Pancreas (tissue), 10 donors: ENCODE measurements at regions not wholly inside any gene's neighbourhood (a gene's known extent, or its start where the extent isn't known, plus 50 kb on each side); places are given as distances from the start of the nearest gene placed in this dataset.
"Not testable (repeated sequence)": the region's sequence is repeated elsewhere in the genome, so short reads cannot be mapped to it uniquely, and the experiment has no call there.

Experiments used
- ATAC-seq, 4 donors: fragments of 200-7000 bp; cut with Tn5 transposase; one replicate each; pipeline versions ENCODE4 v1.8.0 to v1.9.1; 2020; ENCODE audit warnings: mild to moderate bottlenecking in 4 of 4, moderate library complexity in 4 of 4
- DNase-seq, 6 donors: peaks; one replicate each; pipeline ENCODE4 v3.0.0-alpha.2; 2020
- FAIRE-seq: peaks from 2 replicates; lab custom pipeline; 2012; peaks lifted over from hg19 to GRCh38; lab: Jason Lieb, UNC
- H3K27ac ChIP-seq, 4 donors: fragments of 200-600 bp; sonication (generic); 1 replicate in 3 of 4; 2 replicates in 1 of 4; pipeline versions ENCODE4 v1.5.0 to v1.8.0; 2020
- H3K27me3 ChIP-seq, 4 donors: fragments of 200-600 bp; one replicate each; pipeline ENCODE4 v1.8.0; 2021
- H3K36me3 ChIP-seq, 3 donors: fragments of 200-600 bp; sonication (generic) in 1 of 3; one replicate each; pipeline versions ENCODE4 v1.5.0 to v1.8.0; 2020 to 2021
- H3K4me1 ChIP-seq, 3 donors: fragments of 200-600 bp; one replicate each; pipeline ENCODE4 v1.8.0; 2021
- H3K4me3 ChIP-seq, 4 donors: fragments of 200-600 bp; sonication (generic) in 2 of 4; one replicate each; pipeline versions ENCODE4 v1.5.0 to v1.8.0; 2020 to 2021
- H3K9me3 ChIP-seq, 4 donors: fragments of 200-600 bp; one replicate each; pipeline ENCODE4 v1.8.0; 2021
- CTCF ChIP-seq, 4 donors: fragments of 200-600 bp; sonication (generic) in 3 of 4; IDR thresholded peaks; one replicate each; pipeline versions ENCODE4 v1.5.0 to v1.8.0; 2021; ENCODE audit warnings: antibody characterized with exemption in 4 of 4
- WGBS, 2 donors: extraction: QIAGEN DNeasy Blood & Tissue Kit; methylation state at CpG; one replicate each; pipeline ENCODE4 v1.1.7; 2013; 5-methylcytosine and 5-hydroxymethylcytosine counted together
- intact Hi-C, 3 donors: fragments of 100-400 bp; cut with DNase I; formaldehyde crosslinking; loops; one replicate each; pipeline versions ENCODE4 v1.11.1 to v1.14.2; 2022
- donor health status: healthy with polysubstance abuse.
- donor health status: DM: no; HTN: no; CAD: no; lungs with moderate emphysema.
- donor health status: DM: no; HTN: no; CAD: no.
- donor health status: control.
- donor health status: control.
- donor health status: Bipolar disorder and iron deficiency.
- donor health status: DM: yes; HTN: yes; CAD: no.
- donor health status: DM: no; HTN: no; CAD: no.
- donor health status: DM: no; HTN: no; CAD: no.
- donor health status: DM: yes; HTN: yes; CAD: no.

- H3K4me1 ChIP-seq, result no peaks in the 10 kb centered on the region
- FAIRE-seq (no peak), DNase-seq (no peak), ATAC-seq (no peak)
- H3K9me3 ChIP-seq, result no peaks in the 10 kb centered on the region
- intact Hi-C loops, result no loop called here
- H3K36me3 ChIP-seq, result no peaks in the 10 kb centered on the region
- no peaks in the 10 kb centered on the region for H3K27me3 ChIP-seq
- H3K27ac ChIP-seq, result no peak overlapping the region
- H3K4me3 ChIP-seq, result no peak overlapping the region
- TF ChIP-seq CTCF (IDR thresholded peaks at IDR 0.05), result no peak
Observed at GRCh38 chr6:55052846-55053245, 121.5 kb upstream of the HCRTR2 start.

- H3K36me3 ChIP-seq, result no peaks in the 10 kb centered on the region
- no peaks in the 10 kb centered on the region for H3K4me1 ChIP-seq
- intact Hi-C loops, result no loop called here
- no peak for TF ChIP-seq CTCF (IDR thresholded peaks at IDR 0.05)
- H3K27ac ChIP-seq, result no peak overlapping the region
- no peak overlapping the region for H3K4me3 ChIP-seq
- no peaks in the 10 kb centered on the region for H3K9me3 ChIP-seq
- ATAC-seq (no peak), FAIRE-seq (no peak), DNase-seq (no peak)
- H3K27me3 ChIP-seq, result no peaks in the 10 kb centered on the region
Observed at GRCh38 chr6:55058682-55059081, 115.6 kb upstream of the HCRTR2 start.

GRCh38 chr6:55064711-55065420, 109.4 kb upstream of the HCRTR2 start:
- DNase-seq, result no peak
- 84 to 94% methylated on average over 3 of the region's 3 CpGs for WGBS, 2 donors
- no peak overlapping the region for H3K4me3 ChIP-seq
- TF ChIP-seq CTCF (IDR thresholded peaks at IDR 0.05), result no peak
- no peaks in the 10 kb centered on the region for H3K36me3 ChIP-seq
- no peak overlapping the region for H3K27ac ChIP-seq
- no peaks in the 10 kb centered on the region for H3K9me3 ChIP-seq
- no peak for ATAC-seq
- intact Hi-C loops, result loop anchor here in 2 of 3 donors (10.0 kb wide), 2 partner anchors 350 to 370 kb away; no protein-coding TSS in a partner anchor
- H3K4me1 ChIP-seq, result peaks cover 0 to 7% (median 0%) of the 10 kb centered on the region in 3 donors
- no peaks in the 10 kb centered on the region for H3K27me3 ChIP-seq
- FAIRE-seq, result no peak

GRCh38 chr6:55069132-55069781, 105.1 kb upstream of the HCRTR2 start:
- DNase-seq (peak in 3 of 6 donors; percentile 8 to 36 (median 18)), ATAC-seq (peak; percentile 38 to 76 (median 72)), FAIRE-seq (peak; percentile 88)
- TF ChIP-seq CTCF (IDR thresholded peaks at IDR 0.05), result peak; percentile 20 to 62 (median 41)
- H3K9me3 ChIP-seq, result no peaks in the 10 kb centered on the region
- H3K27ac ChIP-seq, result no peak overlapping the region
- intact Hi-C loops, result loop anchor here in 2 of 3 donors (10.0 kb wide), 2 partner anchors 354 to 374 kb away; no protein-coding TSS in a partner anchor
- peaks cover 0 to 7% (median 0%) of the 10 kb centered on the region in 3 donors for H3K4me1 ChIP-seq
- 10 to 14% methylated on average over 3 of the region's 3 CpGs for WGBS, 2 donors
- H3K27me3 ChIP-seq, result no peaks in the 10 kb centered on the region
- no peaks in the 10 kb centered on the region for H3K36me3 ChIP-seq
- no peak overlapping the region for H3K4me3 ChIP-seq

GRCh38 chr6:55082021-55082420, 92.3 kb upstream of the HCRTR2 start:
- FAIRE-seq, result no peak
- 83 to 93% methylated on average over 3 of the region's 3 CpGs for WGBS, 2 donors

GRCh38 chr6:55088011-55088410, 86.3 kb upstream of the HCRTR2 start:
- intact Hi-C loops, H3K27me3 ChIP-seq, FAIRE-seq, H3K9me3 ChIP-seq, ATAC-seq, DNase-seq, H3K4me1 ChIP-seq, H3K4me3 ChIP-seq, H3K27ac ChIP-seq, H3K36me3 ChIP-seq: not testable (repeated sequence)
- WGBS, 2 donors, result 61 to 75% methylated on average over 6 of the region's 6 CpGs

More at GRCh38 chr6:55082021-55082420, 92.3 kb upstream of the HCRTR2 start:
- peaks cover 0 to 5% (median 0%) of the 10 kb centered on the region in 4 donors for H3K9me3 ChIP-seq
- TF ChIP-seq CTCF (IDR thresholded peaks at IDR 0.05), result no peak
- H3K4me3 ChIP-seq, result no peak overlapping the region
- no peaks in the 10 kb centered on the region for H3K27me3 ChIP-seq
- H3K36me3 ChIP-seq, result no peaks in the 10 kb centered on the region
- H3K27ac ChIP-seq, result no peak overlapping the region
- no peaks in the 10 kb centered on the region for H3K4me1 ChIP-seq
- intact Hi-C loops, result no loop called here
- DNase-seq (no peak), ATAC-seq (no peak)
